Liver (tissue), 8 donors: ENCODE measurements at regions not wholly inside any gene's neighbourhood (a gene's known extent, or its start where the extent isn't known, plus 50 kb on each side); places are given as distances from the start of the nearest gene placed in this dataset.

Experiments
- DNase-seq: peaks from one replicate; pipeline ENCODE4 v3.0.0-alpha.2; 2017; ENCODE audit warnings: low spot score
- H3K27ac ChIP-seq, 2 donors: one replicate each; pipeline ENCODE4 v1.7.0; 2013; ENCODE audit warnings: inconsistent platforms in 2 of 2, low read length in 2 of 2, control low read depth in 1 of 2, low read depth in 1 of 2, mild to moderate bottlenecking in 1 of 2
- H3K27me3 ChIP-seq, 4 donors: one replicate each; pipeline versions ENCODE4 v1.6.1 to v1.7.0; 2013; ENCODE audit warnings: low read length in 3 of 4, inconsistent platforms in 1 of 4, mild to moderate bottlenecking in 1 of 4, moderate library complexity in 1 of 4; ENCODE audit not compliant: control insufficient read depth in 4 of 4, insufficient read depth in 4 of 4
- H3K36me3 ChIP-seq, 4 donors: one replicate each; pipeline versions ENCODE4 v1.6.1 to v1.7.0; 2013; ENCODE audit warnings: low read length in 3 of 4, mild to moderate bottlenecking in 3 of 4, low read depth in 1 of 4, moderate library complexity in 1 of 4; ENCODE audit not compliant: control insufficient read depth in 4 of 4, insufficient read depth in 3 of 4
- H3K4me1 ChIP-seq, 4 donors: one replicate each; pipeline versions ENCODE4 v1.6.1 to v1.7.0; 2013; ENCODE audit warnings: low read length in 3 of 4, mild to moderate bottlenecking in 3 of 4, moderate library complexity in 1 of 4; ENCODE audit not compliant: control insufficient read depth in 4 of 4, insufficient read depth in 4 of 4
- H3K4me3 ChIP-seq, 3 donors: one replicate each; pipeline versions ENCODE4 v1.6.1 to v1.7.0; 2013; ENCODE audit warnings: low read length in 3 of 3, control low read depth in 1 of 3, low read depth in 1 of 3, mild to moderate bottlenecking in 1 of 3
- H3K9ac ChIP-seq, 2 donors: one replicate each; pipeline ENCODE4 v1.7.0; 2013; ENCODE audit warnings: low read length in 2 of 2, mild to moderate bottlenecking in 2 of 2, moderate library complexity in 2 of 2, control low read depth in 1 of 2, low read depth in 1 of 2
- H3K9me3 ChIP-seq, 4 donors: one replicate each; pipeline versions ENCODE4 v1.6.1 to v1.7.0; 2013; ENCODE audit warnings: low read length in 3 of 4; ENCODE audit not compliant: control insufficient read depth in 4 of 4
- ATF3 ChIP-seq: IDR thresholded peaks from 2 replicates; pipeline ENCODE4 v1.6.1; 2016; ENCODE audit warnings: antibody characterized with exemption
- CTCF ChIP-seq: fragments of 150-350 bp; IDR thresholded peaks from 2 replicates; pipeline ENCODE4 v1.5.1; 2017; ENCODE audit warnings: improper control_type of control experiment, low read depth, low read length; ENCODE audit not compliant: missing input control
- EGR1 ChIP-seq, 2 donors: IDR thresholded peaks; 2 replicates each; pipeline ENCODE4 v1.6.1; 2016 to 2018; ENCODE audit warnings: antibody characterized with exemption in 2 of 2, low read depth in 2 of 2
- FOXA1 ChIP-seq: IDR thresholded peaks from 2 replicates; pipeline ENCODE4 v1.6.1; 2016; ENCODE audit warnings: antibody characterized with exemption
- FOXA2 ChIP-seq: IDR thresholded peaks from 2 replicates; pipeline ENCODE4 v1.6.1; 2016; ENCODE audit warnings: antibody characterized with exemption
- GABPA ChIP-seq, 2 donors: IDR thresholded peaks in 1 of 2; conservative IDR thresholded peaks in 1 of 2; 2 replicates each; pipeline ENCODE4 v1.6.1; 2016; ENCODE audit warnings: antibody characterized with exemption in 2 of 2, mild to moderate bottlenecking in 1 of 2, moderate library complexity in 1 of 2
- HNF4A ChIP-seq, 2 donors: conservative IDR thresholded peaks; 2 replicates each; pipeline ENCODE4 v1.6.1; 2016; ENCODE audit warnings: antibody characterized with exemption in 2 of 2, mild to moderate bottlenecking in 2 of 2
- HNF4G ChIP-seq: IDR thresholded peaks from 2 replicates; pipeline ENCODE4 v1.6.1; 2016; ENCODE audit warnings: antibody characterized with exemption
- JUND ChIP-seq, 2 donors: IDR thresholded peaks; 2 replicates each; pipeline ENCODE4 v1.6.1; 2016; ENCODE audit warnings: antibody characterized with exemption in 2 of 2
- MAX ChIP-seq: IDR thresholded peaks from 2 replicates; pipeline ENCODE4 v1.6.1; 2016; ENCODE audit warnings: antibody characterized with exemption
- NR2F2 ChIP-seq: IDR thresholded peaks from 2 replicates; pipeline ENCODE4 v1.6.1; 2016; ENCODE audit warnings: antibody characterized with exemption
- RAD21 ChIP-seq, 2 donors: IDR thresholded peaks; 2 replicates each; pipeline ENCODE4 v1.6.1; 2016; ENCODE audit warnings: antibody characterized with exemption in 2 of 2, mild to moderate bottlenecking in 2 of 2
- REST ChIP-seq: IDR thresholded peaks from 2 replicates; pipeline ENCODE4 v1.6.1; 2016; ENCODE audit warnings: antibody characterized with exemption, mild to moderate bottlenecking
- RXRA ChIP-seq, 2 donors: IDR thresholded peaks; 2 replicates each; pipeline ENCODE4 v1.6.1; 2017 to 2018; ENCODE audit warnings: antibody characterized with exemption in 2 of 2, mild to moderate bottlenecking in 1 of 2
- SP1 ChIP-seq: IDR thresholded peaks from 2 replicates; pipeline ENCODE4 v1.6.1; 2018; ENCODE audit warnings: antibody characterized with exemption, mild to moderate bottlenecking
- TAF1 ChIP-seq: conservative IDR thresholded peaks from 2 replicates; pipeline ENCODE4 v1.6.1; 2016; ENCODE audit warnings: antibody characterized with exemption, mild to moderate bottlenecking
- YY1 ChIP-seq: IDR thresholded peaks from 2 replicates; pipeline ENCODE4 v1.6.1; 2016; ENCODE audit warnings: antibody characterized with exemption, mild to moderate bottlenecking
- ZBTB33 ChIP-seq: IDR thresholded peaks from 2 replicates; pipeline ENCODE4 v1.6.1; 2016; ENCODE audit warnings: antibody characterized with exemption
- WGBS: extraction: QIAGEN DNeasy Blood & Tissue Kit; methylation state at CpG from one replicate; pipeline ENCODE4 v1.1.7; 2013; 5-methylcytosine and 5-hydroxymethylcytosine counted together
- donor health status: healthy.
- donor health status: healthy.
- donor health status: healthy.
- donor health status: healthy.
- donor health status: healthy.

- 85% methylated on average over 2 of the region's 2 CpGs for WGBS
- TF ChIP-seq YY1 (no peak), JUND (IDR thresholded peaks at IDR 0.05) (no peak), MAX (no peak), NR2F2 (no peak), HNF4A (conservative IDR thresholded peaks at IDR 0.05) (no peak), EGR1 (IDR thresholded peaks at IDR 0.05; ENCODE audit: low read depth in 2 of 2) (no peak), ATF3 (no peak), TAF1 (no peak), REST (no peak), RAD21 (IDR thresholded peaks at IDR 0.05) (no peak), HNF4G (no peak), CTCF (no peak), RXRA (IDR thresholded peaks at IDR 0.05) (no peak), ZBTB33 (no peak), SP1 (no peak), GABPA (IDR thresholded peaks at IDR 0.05 in 1 of 2, conservative IDR thresholded peaks at IDR 0.05 in 1 of 2) (no peak), FOXA1 (no peak), FOXA2 (no peak)
- Histone ChIP-seq H3K4me1 (no peaks in the 10 kb centered on the region), H3K36me3 (no peaks in the 10 kb centered on the region), H3K9ac (no peak overlapping the region), H3K27me3 (no peaks in the 10 kb centered on the region), H3K27ac (no peak overlapping the region), H3K9me3 (no peaks in the 10 kb centered on the region), H3K4me3 (no peak overlapping the region)
- no peak for DNase-seq
These were observed 254.8 kb upstream of the EPHA3 start for GRCh38 chr3:88852606-88853005.
